ENCODE measurements at regions not wholly inside any gene's neighbourhood (a gene's known extent, or its start where the extent isn't known, plus 50 kb on each side); places are given as distances from the start of the nearest gene placed in this dataset.

DNA sequence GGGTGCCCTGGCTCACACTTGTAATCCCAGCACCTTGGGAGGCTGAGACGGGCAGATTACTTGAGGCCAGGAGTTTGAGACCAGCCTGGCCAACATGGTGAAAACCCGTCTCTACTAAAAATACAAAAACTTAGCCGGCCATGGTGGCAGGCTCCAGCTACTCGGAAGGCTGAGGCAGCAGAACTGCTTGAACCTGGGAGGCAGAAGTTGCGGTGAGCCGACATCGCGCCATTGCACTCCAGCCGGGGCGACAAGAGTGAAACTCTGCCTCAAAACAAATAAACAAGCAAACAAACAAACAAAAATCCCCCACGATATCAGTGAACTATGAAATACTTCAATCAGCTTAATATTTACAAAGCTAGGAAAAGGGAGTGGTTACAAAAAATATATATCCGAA lies 382.3 kb upstream of the KCND2 start:
- H3K27ac ChIP-seq (ENCODE audit: low read depth, low read length): no peak overlapping the region
- H3K9me2 ChIP-seq (replicated peaks; ENCODE audit: insufficient read depth, low read length): no peaks in the 10 kb centered on the region
- no peak overlapping the region for H3K4me2 ChIP-seq (ENCODE audit: low read depth, low read length, poor library complexity, severe bottlenecking)
- H4K20me1 ChIP-seq (ENCODE audit: low read depth, low read length): no peaks in the 10 kb centered on the region
- no peak for TF ChIP-seq EZH2phosphoT487 (conservative IDR thresholded peaks at IDR 0.05; ENCODE audit: low read length)
- TF ChIP-seq, protein P1, sequence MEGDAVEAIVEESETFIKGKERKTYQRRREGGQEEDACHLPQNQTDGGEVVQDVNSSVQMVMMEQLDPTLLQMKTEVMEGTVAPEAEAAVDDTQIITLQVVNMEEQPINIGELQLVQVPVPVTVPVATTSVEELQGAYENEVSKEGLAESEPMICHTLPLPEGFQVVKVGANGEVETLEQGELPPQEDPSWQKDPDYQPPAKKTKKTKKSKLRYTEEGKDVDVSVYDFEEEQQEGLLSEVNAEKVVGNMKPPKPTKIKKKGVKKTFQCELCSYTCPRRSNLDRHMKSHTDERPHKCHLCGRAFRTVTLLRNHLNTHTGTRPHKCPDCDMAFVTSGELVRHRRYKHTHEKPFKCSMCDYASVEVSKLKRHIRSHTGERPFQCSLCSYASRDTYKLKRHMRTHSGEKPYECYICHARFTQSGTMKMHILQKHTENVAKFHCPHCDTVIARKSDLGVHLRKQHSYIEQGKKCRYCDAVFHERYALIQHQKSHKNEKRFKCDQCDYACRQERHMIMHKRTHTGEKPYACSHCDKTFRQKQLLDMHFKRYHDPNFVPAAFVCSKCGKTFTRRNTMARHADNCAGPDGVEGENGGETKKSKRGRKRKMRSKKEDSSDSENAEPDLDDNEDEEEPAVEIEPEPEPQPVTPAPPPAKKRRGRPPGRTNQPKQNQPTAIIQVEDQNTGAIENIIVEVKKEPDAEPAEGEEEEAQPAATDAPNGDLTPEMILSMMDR (IDR thresholded peaks at IDR 0.05; ENCODE audit: insufficient read depth, low read length, poor library complexity, severe bottlenecking): no peak
- no peak overlapping the region for H3K4me3 ChIP-seq (ENCODE audit: insufficient read depth, low read length, poor library complexity, severe bottlenecking)
- no peaks in the 10 kb centered on the region for H3K79me2 ChIP-seq (ENCODE audit: insufficient read depth, low read length)
- no peaks in the 10 kb centered on the region for H3K36me3 ChIP-seq (ENCODE audit: low read length)
- H3K9me3 ChIP-seq (ENCODE audit: insufficient read depth, low read length): no peaks in the 10 kb centered on the region
- H3K9ac ChIP-seq (ENCODE audit: low read length): no peak overlapping the region
- no peak overlapping the region for H2AFZ ChIP-seq (ENCODE audit: low read depth, low read length, severe bottlenecking)
- H3F3A ChIP-seq (ENCODE audit: insufficient read depth): no peaks in the 10 kb centered on the region
- H3K27me3 ChIP-seq (ENCODE audit: low read length): no peaks in the 10 kb centered on the region

DNA sequence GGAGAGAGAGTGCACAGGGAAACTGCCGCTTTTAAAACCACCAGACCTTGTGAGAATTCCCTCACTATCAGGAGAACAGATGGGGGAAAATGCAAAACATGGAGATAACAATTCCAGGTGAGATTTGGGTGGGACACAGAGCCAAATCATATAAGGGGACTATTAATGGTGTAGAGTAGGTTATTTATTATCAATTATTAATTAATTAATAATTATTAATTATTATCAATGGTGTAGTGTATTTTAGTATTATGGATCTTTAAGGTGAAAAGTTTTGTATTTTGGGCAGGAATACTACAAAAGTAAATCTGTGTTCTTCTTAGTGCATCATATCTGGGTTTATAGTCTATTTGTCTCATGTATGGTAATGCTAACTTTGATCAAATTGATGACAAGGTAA lies 377.7 kb upstream of the KCND2 start:
- H3K9me2 ChIP-seq (replicated peaks; ENCODE audit: insufficient read depth, low read length): no peaks in the 10 kb centered on the region
- no peak overlapping the region for H3K9ac ChIP-seq (ENCODE audit: low read length)
- H3K4me3 ChIP-seq (ENCODE audit: insufficient read depth, low read length, poor library complexity, severe bottlenecking): no peak overlapping the region
- H3F3A ChIP-seq (ENCODE audit: insufficient read depth): no peaks in the 10 kb centered on the region
- no peaks in the 10 kb centered on the region for H3K79me2 ChIP-seq (ENCODE audit: insufficient read depth, low read length)
- no peak for TF ChIP-seq EZH2phosphoT487 (conservative IDR thresholded peaks at IDR 0.05; ENCODE audit: low read length)
- TF ChIP-seq, protein P1 (IDR thresholded peaks at IDR 0.05; ENCODE audit: insufficient read depth, low read length, poor library complexity, severe bottlenecking): no peak
- no peak overlapping the region for H2AFZ ChIP-seq (ENCODE audit: low read depth, low read length, severe bottlenecking)
- H3K36me3 ChIP-seq (ENCODE audit: low read length): no peaks in the 10 kb centered on the region
- no peaks in the 10 kb centered on the region for H3K27me3 ChIP-seq (ENCODE audit: low read length)
- H3K4me2 ChIP-seq (ENCODE audit: low read depth, low read length, poor library complexity, severe bottlenecking): no peak overlapping the region
- no peaks in the 10 kb centered on the region for H3K9me3 ChIP-seq (ENCODE audit: insufficient read depth, low read length)
- H4K20me1 ChIP-seq (ENCODE audit: low read depth, low read length): no peaks in the 10 kb centered on the region
- no peak overlapping the region for H3K27ac ChIP-seq (ENCODE audit: low read depth, low read length)

DNA sequence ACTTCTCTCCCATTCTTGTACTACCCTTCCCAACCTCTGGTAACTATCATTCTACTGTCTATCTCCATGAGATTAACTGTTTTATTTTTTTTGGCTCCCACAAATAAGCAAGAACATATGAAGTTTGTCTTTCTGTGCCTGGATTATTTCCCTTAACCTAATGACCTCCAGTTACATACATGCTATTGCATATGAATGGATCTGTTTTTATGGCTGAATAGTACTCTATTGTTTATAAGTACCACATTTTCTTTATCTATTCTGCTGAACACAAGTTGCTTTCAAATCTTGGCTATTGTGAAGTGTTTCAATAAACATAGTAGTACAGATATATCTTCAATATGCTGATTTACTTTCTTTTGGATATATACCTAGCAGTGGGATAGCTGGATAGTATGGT lies 376.6 kb upstream of the KCND2 start:
- H3K4me2 ChIP-seq (ENCODE audit: low read depth, low read length, poor library complexity, severe bottlenecking): no peak overlapping the region
- no peak overlapping the region for H3K4me3 ChIP-seq (ENCODE audit: insufficient read depth, low read length, poor library complexity, severe bottlenecking)
- no peaks in the 10 kb centered on the region for H3K36me3 ChIP-seq (ENCODE audit: low read length)
- no peaks in the 10 kb centered on the region for H3K9me3 ChIP-seq (ENCODE audit: insufficient read depth, low read length)
- H3K27ac ChIP-seq (ENCODE audit: low read depth, low read length): no peak overlapping the region
- H3K79me2 ChIP-seq (ENCODE audit: insufficient read depth, low read length): no peaks in the 10 kb centered on the region
- H3K9me2 ChIP-seq (replicated peaks; ENCODE audit: insufficient read depth, low read length): no peaks in the 10 kb centered on the region
- no peaks in the 10 kb centered on the region for H3K27me3 ChIP-seq (ENCODE audit: low read length)
- no peaks in the 10 kb centered on the region for H3F3A ChIP-seq (ENCODE audit: insufficient read depth)
- no peak overlapping the region for H3K9ac ChIP-seq (ENCODE audit: low read length)
- H2AFZ ChIP-seq (ENCODE audit: low read depth, low read length, severe bottlenecking): no peak overlapping the region
- TF ChIP-seq EZH2phosphoT487 (conservative IDR thresholded peaks at IDR 0.05; ENCODE audit: low read length): no peak
- TF ChIP-seq, protein P1 (IDR thresholded peaks at IDR 0.05; ENCODE audit: insufficient read depth, low read length, poor library complexity, severe bottlenecking): no peak
- H4K20me1 ChIP-seq (ENCODE audit: low read depth, low read length): no peaks in the 10 kb centered on the region
